GM19023 (cell line): ENCODE measurements at regions not wholly inside any gene's neighbourhood (a gene's known extent, or its start where the extent isn't known, plus 50 kb on each side); places are given as distances from the start of the nearest gene placed in this dataset.

Source experiments
- ATAC-seq: cut with Tn5 transposase; IDR thresholded peaks from one replicate; pipeline ENCODE4 v1.9.1; 2021; ENCODE audit warnings: mild to moderate bottlenecking, moderate library complexity; ENCODE audit not compliant: unreplicated experiment

DNA sequence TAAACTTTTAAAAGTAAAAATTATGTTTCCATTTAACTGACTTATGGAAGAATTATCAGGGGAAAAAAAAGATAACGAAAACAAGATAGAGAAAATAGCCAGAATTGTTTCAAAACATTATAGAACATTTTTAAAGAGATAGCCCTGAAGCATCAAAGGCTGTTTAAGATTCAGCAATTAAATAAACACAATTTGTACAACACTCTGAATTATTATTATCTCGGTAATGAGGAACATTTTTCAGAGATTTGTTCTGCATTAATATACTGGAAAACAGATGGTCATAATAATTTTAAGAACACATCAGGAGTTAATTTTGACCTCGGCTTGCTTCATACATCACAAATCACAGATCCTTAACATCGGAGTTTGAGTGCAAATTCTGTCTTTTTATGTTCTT lies 643.8 kb downstream of the SORCS1 start:
- no peak for ATAC-seq

DNA sequence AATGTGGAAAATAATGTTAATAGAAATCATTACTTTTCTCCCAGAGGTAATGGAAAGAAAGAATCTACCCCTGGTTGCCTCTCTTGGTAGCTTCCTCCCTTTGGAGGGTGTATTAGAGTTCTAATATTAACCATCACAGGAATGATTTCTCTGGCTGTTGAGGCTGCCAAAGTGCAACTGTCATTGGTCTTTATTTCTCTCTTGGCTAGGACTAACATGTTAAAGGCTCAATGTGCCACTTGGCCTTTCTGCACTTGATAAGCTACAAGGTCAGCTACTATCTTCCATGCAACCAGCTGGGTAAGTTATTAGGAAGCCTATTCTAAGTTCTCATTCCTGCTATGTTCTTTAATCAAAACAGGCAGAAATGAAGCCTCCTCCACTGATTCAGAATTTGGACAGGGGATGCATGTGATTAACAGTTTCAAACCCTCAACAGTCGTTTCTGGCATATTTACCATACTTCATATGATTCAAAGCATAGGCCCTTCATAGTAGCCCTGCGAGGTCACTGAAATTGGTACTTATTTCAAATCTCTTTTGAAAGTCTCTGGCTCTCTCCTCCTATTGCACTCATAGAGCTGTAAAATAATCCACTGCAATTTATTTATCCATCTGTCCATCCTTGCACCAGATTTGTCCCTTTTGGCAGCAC lies 645.0 kb downstream of the SORCS1 start:
- ATAC-seq = no peak

- ATAC-seq = no peak
These were observed 649.2 kb downstream of the SORCS1 start for GRCh38 chr10:106515206-106515790.

DNA sequence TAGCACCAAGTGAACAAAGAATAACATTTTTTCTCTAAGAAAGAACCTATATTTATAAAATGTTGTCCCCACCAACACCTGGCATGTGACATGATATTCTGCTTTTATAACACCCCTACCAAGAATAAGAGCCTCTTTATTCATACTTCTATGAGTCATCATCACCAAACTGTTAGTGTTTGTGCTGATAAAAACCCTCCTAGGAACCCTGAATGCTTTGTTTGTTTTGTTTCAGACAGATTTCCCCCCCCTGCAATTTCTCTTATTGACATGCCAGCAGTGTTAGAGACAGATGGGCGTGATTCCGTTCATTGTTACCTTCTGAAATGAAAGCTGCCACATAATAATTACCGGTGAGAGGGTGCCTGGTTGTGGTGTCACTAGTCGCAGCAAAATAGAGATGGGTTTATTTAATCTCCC lies 651.1 kb downstream of the SORCS1 start:
- ATAC-seq = no peak

DNA sequence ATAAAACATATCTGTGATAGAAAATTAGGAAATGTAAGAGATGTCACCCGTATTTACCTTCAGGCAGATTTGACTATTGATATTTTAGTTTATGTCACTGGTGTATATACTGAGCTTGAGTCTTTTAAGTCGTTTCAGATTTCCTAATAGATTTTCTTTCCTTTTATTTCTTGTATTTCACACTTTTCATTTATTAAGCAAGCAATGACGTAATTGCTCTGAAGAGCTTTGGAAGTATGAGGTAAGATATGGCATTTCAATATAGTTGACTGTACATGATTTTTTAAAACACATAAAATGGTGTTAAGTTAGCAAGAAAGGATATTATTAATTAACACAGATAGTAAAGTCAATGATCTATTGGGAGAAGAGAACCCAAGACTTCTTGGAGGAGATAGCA lies 652.6 kb downstream of the SORCS1 start:
- ATAC-seq = no peak

DNA sequence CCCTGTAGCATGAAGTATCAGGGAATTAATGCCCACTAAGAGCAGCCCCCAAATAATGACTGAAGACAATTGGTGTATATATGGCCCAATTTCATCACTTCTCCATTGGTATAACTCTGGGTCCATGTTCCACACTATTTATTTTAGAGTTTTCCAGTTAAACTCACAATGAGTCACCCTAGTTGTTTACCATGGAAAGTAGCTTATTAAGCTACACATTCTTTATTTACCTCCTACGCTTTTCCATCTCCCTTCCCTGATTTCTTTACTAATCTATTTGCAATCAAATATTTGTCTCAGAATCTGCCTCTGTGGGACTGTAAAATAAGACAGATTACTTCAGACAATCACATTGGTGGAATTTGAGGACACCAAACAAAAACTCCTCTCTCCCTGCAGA lies 655.6 kb downstream of the SORCS1 start:
- ATAC-seq = no peak

DNA sequence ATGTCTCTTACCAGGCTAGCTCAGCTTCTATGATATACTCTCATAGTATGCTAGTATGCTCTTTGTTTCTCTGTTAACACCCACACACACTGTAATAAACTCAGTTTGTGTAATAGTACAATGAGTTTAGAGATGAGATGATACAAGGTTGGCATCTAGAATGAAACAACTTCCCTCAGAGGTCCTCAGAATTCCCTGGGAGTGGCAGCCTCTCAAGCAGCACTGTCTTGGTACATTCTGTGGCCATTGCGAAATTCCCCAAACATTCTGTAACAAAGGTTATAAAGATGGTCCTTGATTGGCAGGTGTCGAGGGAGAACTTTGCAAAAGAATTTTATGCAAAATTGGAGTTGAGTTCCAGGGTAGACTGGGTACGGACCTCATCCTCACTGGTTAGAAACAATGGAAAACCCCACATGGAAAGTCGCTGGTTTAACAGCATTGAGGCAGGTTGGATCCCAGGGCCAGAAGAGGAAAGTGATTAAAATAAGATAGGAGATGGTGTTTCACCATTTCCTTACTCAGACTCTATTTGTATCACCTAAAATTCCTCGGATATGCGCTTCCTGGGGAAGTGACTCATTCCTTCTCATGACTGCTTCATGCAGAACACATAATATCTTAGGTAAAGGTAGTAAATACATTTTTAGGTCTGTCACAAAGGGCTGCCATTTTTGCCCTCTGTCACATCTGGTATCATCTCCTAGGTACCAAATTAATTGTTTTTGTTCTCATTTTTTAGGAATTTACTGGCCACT lies 657.8 kb downstream of the SORCS1 start:
- ATAC-seq = no peak

- no peak for ATAC-seq
These were observed 660.0 kb downstream of the SORCS1 start for GRCh38 chr10:106504536-106504935.

DNA sequence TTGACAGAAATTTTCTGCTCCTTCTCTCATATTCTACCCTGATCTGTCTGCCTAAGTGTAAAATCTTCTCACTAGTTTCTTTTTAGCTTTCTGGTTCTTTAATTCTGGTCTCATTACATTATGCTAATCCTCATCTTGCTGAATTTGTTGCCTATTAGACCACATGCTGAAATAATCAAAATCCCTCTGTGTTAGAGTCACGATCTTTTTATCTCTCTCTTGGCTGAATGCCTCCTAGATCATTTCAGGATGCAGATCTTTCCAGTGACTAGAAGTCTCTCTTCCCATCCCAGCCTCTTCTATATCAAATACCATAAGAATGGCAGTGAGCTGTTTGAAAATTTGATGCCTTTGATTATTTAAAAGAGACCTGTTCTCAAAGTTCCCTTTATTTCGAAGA lies 661.9 kb downstream of the SORCS1 start:
- ATAC-seq = no peak

DNA sequence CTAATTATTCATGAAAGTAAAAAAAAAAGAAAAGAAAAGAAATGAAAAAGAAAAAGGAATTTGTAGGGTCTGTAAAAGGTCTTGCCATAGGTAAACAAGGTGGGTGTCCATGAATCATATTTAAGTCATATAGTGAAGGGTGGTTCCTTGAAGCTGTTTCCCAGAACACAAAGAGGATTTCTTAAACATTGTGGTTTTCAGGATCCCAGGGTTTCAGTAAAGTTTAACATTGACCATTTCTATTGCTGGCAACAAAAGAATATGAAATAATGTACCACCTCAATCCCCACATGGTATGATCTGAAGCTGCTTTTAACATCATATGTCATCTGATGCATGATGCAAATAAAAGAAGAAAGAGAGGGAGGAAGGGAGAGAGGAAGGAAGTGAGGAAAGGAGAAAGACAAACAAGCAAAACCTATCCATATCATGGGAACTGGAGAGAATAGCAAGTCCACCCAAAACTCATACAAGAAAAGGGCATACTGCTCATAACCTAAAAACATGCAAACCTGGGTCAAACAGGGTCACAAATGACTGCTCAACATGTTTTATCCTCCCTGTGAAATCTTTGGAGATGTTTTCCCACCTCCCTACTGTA lies 663.5 kb downstream of the SORCS1 start:
- ATAC-seq = no peak

- ATAC-seq = no peak
These were observed 664.2 kb downstream of the SORCS1 start for GRCh38 chr10:106500041-106500924.

DNA sequence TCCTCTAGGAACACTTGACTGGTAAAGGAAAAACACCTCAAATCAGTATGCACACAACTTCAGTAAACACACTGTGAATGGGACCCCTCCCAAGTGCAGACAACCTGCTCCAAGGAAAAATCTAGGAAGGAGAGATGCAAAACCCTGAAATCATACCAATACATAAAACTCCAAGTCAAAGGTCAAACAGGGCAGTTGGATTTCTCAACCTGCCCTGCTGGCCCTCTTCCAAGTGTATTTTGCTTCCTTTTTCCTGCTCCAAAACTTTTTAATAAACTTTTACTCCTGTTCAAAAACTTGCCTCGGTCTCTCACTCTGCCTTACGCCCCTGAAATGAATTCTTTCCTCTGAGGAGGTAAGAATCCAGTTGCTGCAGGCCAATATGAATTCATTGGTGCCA lies 665.1 kb downstream of the SORCS1 start:
- ATAC-seq = no peak

DNA sequence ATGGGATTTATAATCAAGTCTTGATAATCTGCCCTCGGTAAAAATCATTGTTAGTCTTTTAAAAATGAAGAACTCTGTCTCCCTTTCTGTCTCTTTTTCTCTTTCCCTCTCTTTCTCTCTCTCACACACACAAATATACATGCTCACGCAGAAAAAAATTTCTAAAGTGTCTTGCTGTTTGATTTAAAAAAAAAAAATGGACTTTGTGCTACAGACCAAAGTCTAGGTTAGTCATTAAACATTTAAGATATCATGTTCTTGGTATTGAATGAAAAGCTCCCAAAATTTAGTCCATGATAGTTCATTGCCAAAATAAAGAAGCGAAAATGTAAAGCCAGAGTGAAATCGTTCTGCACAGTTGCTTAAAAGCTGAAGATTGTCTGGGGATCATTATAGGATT lies 665.8 kb downstream of the SORCS1 start:
- ATAC-seq = no peak

DNA sequence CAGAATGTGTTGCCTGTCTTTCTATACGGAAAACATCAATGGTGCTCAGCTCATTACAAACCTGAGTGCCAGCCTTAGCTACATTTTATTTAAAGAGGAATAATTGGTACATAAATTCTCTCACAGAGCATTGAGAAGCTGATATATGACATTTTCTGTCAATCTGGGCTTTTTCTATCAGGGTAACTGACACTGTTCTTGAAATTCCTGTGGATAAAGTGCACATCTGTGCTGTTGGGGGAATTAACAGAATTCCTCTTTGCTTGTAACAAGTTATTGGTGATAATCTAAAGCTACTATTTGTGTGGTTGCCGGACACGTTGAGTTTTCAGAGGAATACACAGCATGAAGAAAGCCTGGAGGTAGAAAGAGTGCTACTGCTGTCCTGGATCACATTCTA lies 668.6 kb downstream of the SORCS1 start:
- ATAC-seq = no peak

GRCh38 chr10:106493751-106494150 lies 670.8 kb downstream of the SORCS1 start:
- ATAC-seq = no peak

DNA sequence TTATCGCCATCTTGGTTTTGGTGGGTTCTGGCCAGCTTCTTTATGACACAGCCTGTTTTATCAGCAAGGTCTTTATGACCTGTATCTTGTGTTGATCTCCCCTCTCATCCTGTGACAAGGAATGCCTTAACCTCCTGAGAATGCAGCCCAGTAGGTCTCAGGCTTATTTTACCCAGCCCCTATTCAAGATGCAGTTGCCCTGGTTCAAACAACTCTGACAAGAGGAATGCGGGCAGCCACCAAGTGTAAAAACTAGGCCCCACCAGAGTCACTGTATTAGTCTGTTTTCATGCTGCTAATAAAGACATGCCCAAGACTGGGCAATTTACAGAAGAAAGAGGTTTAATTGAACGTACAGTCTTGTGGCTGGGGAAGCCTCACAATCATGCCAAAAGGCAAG lies 671.3 kb downstream of the SORCS1 start:
- ATAC-seq = no peak

DNA sequence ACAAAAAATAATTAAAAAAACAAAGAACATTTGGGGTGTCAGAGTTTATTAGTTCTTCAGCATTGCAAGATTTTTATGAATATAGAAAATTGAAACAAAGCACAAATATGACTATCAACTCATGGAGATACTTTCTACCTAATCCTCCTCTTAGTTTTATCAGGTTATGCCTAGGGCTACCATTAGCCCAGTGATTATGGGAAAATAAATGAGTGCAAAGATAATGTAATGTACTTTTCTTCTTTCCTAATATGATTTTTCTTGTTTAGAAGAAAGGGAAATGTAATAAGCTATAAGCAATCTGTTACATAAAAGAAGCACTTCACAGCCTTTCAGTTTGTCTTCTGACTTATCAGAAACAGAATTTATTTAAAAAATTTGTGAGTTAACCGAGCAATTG lies 676.8 kb downstream of the SORCS1 start:
- no peak for ATAC-seq

GRCh38 chr10:106481598-106482275 lies 682.8 kb downstream of the SORCS1 start:
- no peak for ATAC-seq

DNA sequence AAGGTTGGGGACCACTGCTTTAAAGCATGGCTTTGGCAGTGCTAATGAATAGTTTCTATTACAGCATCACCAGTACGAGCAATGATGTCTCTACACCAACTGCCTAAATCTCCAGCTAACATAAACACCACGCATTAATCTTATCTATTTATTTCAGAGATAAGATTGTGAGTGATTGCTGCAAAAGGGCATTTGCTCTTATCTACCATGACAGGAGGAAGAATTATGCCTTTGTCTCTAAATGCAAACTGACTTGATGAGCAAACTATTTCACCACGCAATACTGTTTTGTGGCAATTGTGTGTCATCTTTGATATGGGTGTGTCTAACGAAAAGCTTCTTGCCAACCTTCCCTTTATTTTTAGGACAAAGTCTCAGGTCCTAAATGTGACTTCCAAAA lies 684.9 kb downstream of the SORCS1 start:
- ATAC-seq = no peak

DNA sequence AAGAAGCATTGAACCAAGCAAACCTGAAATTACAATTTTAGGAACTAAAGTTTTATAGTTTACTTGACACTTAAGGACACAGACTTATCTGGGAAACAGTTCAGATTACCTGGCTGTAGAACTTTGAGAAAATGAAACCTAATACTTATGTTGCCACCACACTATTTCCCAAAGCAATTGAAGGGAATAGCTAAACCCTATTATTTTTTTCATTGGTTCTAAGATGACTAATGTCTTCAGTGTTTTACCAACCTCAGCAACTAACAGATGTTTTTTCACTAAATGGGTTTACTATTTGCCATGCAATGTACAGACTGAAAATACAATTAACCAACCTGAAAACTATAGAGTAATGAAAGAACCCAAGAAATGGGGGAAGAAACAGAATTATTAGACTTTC lies 689.6 kb downstream of the SORCS1 start:
- no peak for ATAC-seq
